Mononuclear cell (primary cell): ENCODE measurements at regions not wholly inside any gene's neighbourhood (a gene's known extent, or its start where the extent isn't known, plus 50 kb on each side); places are given as distances from the start of the nearest gene placed in this dataset.

ENCODE experiments used
- H3K27me3 ChIP-seq: 2 replicates; pipeline ENCODE4 v1.6.0; 2011; ENCODE audit warnings: low read length, control low read depth; ENCODE audit not compliant: insufficient read depth
- H3K4me1 ChIP-seq: 2 replicates; pipeline ENCODE4 v1.5.1; 2011; ENCODE audit warnings: mild to moderate bottlenecking, low read length, control low read depth; ENCODE audit not compliant: insufficient read depth
- H3K4me3 ChIP-seq: 2 replicates; pipeline ENCODE4 v1.5.1; 2011; ENCODE audit warnings: mild to moderate bottlenecking, low read length, moderate library complexity
- H3K9me3 ChIP-seq: 2 replicates; pipeline ENCODE4 v1.5.1; 2011; ENCODE audit warnings: low read depth, mild to moderate bottlenecking, control low read depth, low read length

DNA sequence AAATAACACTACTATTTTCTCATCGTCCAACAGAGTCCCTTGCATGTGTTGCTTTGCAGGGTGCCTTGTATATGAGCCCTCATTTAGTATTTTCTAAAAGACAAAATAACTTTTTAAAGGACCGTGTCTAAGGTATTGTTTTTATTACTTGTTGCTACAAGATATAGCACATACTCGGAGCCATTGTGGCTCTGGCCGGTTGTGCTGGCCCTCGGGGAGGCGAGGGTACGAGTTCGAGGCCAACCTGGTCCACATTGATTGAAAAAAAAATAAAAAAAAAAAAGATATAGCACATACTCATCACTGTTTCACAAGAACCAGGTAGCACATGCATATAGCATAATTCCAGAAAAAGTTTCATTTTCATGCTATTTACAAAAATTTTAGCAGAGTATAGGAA is 869.2 kb downstream of the MRPL39 start:
- no peaks in the 10 kb centered on the region for H3K9me3 ChIP-seq
- H3K27me3 ChIP-seq = no peaks in the 10 kb centered on the region
- H3K4me3 ChIP-seq = no peak overlapping the region
- no peaks in the 10 kb centered on the region for H3K4me1 ChIP-seq

- no peak overlapping the region for H3K4me3 ChIP-seq
These were observed 869.9 kb downstream of the MRPL39 start for GRCh38 chr21:24737296-24737850.

DNA sequence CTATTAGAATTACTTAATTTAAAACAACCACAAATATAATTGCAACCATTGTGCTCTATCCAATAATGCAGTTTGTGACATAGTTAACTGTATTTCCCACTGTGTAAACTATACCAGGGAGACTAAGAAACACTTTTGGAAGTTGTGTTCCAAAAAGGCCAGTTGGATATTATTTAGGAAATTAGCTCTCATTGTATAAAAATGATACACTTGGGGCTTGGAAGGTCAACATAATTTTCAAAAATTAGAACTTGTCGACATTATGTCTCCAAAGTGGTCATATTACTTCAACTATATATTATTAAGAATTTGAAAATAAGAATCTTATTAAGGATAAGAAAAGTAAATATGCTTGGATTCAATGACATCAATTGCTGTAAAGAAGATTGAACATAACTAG is 876.6 kb downstream of the MRPL39 start:
- no peak overlapping the region for H3K4me3 ChIP-seq
- no peaks in the 10 kb centered on the region for H3K4me1 ChIP-seq
- no peaks in the 10 kb centered on the region for H3K27me3 ChIP-seq
- no peaks in the 10 kb centered on the region for H3K9me3 ChIP-seq

More at GRCh38 chr21:24737296-24737850, 869.9 kb downstream of the MRPL39 start:
- no peaks in the 10 kb centered on the region for H3K4me1 ChIP-seq
- H3K9me3 ChIP-seq = no peaks in the 10 kb centered on the region
- no peaks in the 10 kb centered on the region for H3K27me3 ChIP-seq

DNA sequence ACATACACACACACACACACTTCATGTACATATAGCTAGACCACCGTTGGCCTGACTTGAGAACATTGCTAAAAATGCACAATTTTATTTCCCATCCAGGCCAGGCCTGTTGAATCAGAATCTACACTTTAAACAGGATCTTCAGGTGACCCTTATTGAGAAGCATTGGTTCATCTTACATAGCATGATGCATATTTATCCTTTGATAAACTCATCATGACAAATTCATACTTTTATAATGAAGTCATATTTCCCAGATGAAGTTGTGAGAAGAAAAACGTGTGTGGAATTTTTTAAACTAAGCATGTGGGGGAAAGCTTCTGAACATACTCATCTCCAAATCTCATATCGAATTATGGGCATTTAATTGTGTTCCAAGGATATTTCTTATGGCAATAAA is 877.7 kb downstream of the MRPL39 start:
- no peaks in the 10 kb centered on the region for H3K27me3 ChIP-seq
- H3K4me3 ChIP-seq = no peak overlapping the region

GRCh38 chr21:24727803-24728440 is 879.4 kb downstream of the MRPL39 start:
- Histone ChIP-seq H3K27me3 (no peaks in the 10 kb centered on the region), H3K4me1 (no peaks in the 10 kb centered on the region), H3K4me3 (no peak overlapping the region), H3K9me3 (no peaks in the 10 kb centered on the region)

More for the DNA sequence above, 877.7 kb downstream of the MRPL39 start:
- Histone ChIP-seq H3K9me3 (no peaks in the 10 kb centered on the region), H3K4me1 (no peaks in the 10 kb centered on the region)

GRCh38 chr21:24716281-24716918 is 890.9 kb downstream of the MRPL39 start:
- Histone ChIP-seq H3K9me3 (peaks cover 4% of the 10 kb centered on the region), H3K27me3 (no peaks in the 10 kb centered on the region), H3K4me3 (no peak overlapping the region), H3K4me1 (no peaks in the 10 kb centered on the region)

DNA sequence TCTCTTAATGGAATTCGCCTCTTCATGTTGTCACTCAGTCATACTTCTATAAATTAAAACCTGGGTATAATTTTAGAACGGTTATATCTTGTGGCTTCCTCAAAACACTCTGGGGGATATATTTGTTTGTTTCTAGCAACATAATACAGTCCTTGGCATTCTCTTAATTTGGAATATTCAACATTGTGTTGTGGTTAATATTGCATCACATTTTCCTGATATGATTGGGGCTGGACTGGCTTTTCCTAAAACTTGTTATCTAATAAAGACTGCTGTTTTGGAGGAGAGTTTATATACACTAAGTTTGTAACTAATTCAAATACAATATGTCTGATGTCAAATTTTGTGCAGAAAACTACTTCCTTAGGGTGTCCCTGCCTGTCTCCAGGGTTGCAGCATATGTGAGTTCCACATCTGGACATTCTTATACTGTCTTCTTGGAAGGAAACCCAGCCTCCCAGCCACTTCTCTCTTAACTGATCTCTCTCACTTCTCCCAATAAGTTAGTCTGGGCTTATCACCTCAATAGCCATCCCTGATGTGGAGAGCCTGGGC is 892.6 kb downstream of the MRPL39 start:
- Histone ChIP-seq H3K4me3 (no peak overlapping the region), H3K27me3 (no peaks in the 10 kb centered on the region), H3K9me3 (peaks cover 4% of the 10 kb centered on the region), H3K4me1 (no peaks in the 10 kb centered on the region)

DNA sequence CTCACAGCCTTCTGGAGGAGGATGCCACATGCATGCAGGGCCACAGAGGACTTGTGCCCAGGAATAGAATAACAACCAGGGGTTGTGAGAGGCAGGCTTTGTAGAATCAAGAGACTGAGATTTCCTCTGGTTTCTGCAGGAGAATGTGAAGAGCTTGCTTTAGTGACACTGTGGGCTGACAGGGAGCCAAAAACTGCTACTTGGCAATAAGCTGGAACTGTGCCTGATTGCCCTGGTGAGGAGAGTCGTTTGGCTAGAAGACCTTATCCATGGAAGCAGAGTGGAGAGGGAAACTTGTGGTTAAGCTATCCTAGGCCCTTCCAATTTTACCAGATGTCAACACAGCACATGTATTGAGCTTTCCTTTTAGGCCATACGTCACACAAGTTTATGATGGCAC is 902.1 kb downstream of the MRPL39 start:
- no peaks in the 10 kb centered on the region for H3K9me3 ChIP-seq
- no peaks in the 10 kb centered on the region for H3K27me3 ChIP-seq
- no peak overlapping the region for H3K4me3 ChIP-seq
- H3K4me1 ChIP-seq = no peaks in the 10 kb centered on the region

- H3K27me3 ChIP-seq = no peaks in the 10 kb centered on the region
- H3K4me1 ChIP-seq = no peaks in the 10 kb centered on the region
- no peaks in the 10 kb centered on the region for H3K9me3 ChIP-seq
- no peak overlapping the region for H3K4me3 ChIP-seq
These were observed 913.5 kb downstream of the MRPL39 start for GRCh38 chr21:24693779-24694178.

DNA sequence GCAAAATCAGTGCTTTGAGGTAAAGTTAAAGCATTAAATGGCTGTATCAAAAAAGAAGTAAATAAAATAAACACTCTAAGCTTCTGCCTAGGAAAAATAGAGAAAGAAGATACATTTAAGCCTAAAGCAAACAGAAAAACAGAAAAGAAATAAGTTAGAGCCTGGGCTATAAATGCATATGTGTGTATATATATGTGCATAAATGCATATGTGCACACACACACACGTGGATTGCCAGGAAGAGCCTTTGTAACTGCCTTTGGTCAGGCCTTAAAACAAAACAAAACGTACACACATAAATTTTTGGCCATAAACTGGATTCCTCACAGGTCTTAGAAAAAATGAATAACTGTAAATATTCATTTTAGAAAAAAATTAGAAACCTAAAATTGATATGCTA is 925.8 kb downstream of the MRPL39 start:
- H3K27me3 ChIP-seq = no peaks in the 10 kb centered on the region
- no peak overlapping the region for H3K4me3 ChIP-seq
- peaks cover 3% of the 10 kb centered on the region for H3K9me3 ChIP-seq
- no peaks in the 10 kb centered on the region for H3K4me1 ChIP-seq

- Histone ChIP-seq H3K9me3 (no peaks in the 10 kb centered on the region), H3K4me1 (no peaks in the 10 kb centered on the region), H3K27me3 (no peaks in the 10 kb centered on the region), H3K4me3 (no peak overlapping the region)
These were observed 935.4 kb downstream of the MRPL39 start for GRCh38 chr21:24671901-24672300.

GRCh38 chr21:24658926-24659325 is 948.4 kb downstream of the MRPL39 start:
- H3K4me3 ChIP-seq = no peak overlapping the region
- no peaks in the 10 kb centered on the region for H3K4me1 ChIP-seq
- no peaks in the 10 kb centered on the region for H3K9me3 ChIP-seq
- no peaks in the 10 kb centered on the region for H3K27me3 ChIP-seq

GRCh38 chr21:24658026-24658425 is 949.3 kb downstream of the MRPL39 start:
- Histone ChIP-seq H3K4me3 (no peak overlapping the region), H3K9me3 (no peaks in the 10 kb centered on the region), H3K27me3 (no peaks in the 10 kb centered on the region), H3K4me1 (no peaks in the 10 kb centered on the region)

DNA sequence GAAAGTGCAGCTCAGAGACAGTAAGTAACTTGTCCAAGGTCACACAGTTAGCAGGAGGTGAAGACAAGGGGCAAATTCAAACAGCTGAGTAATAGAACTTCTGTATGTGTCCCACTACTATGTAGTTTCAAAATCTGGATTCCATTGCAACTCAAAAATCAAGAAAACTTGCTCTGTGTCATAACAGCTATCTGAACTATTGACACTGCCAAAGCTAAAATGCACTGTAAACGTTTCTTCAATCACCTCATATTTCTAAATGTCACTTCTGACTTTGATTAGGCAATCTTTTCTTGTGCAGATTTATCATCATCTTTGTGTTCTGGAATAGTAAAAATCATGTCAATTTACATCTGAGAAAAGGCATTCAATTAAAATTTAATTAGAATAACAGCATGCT is 957.6 kb downstream of the MRPL39 start:
- Histone ChIP-seq H3K4me1 (no peaks in the 10 kb centered on the region), H3K4me3 (no peak overlapping the region)

DNA sequence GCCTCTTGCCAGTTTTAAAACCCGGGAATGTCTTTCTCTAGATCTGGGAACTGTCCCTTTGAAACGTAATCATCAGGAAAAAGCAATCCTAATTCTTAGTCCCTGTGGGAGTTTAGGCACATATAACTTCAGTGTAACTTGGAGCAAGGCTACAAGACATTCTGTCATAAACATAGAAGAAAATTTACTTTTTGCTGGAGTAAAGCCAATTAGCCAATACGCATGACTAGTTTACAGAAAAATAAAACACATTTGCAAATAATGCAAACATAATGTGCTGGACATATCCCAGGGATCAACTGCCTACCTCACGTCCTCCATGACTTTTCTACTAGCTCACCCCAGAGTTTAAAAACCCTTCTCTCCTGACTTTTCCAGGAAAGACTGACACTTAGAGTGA is 970.6 kb downstream of the MRPL39 start:
- Histone ChIP-seq H3K4me1 (no peaks in the 10 kb centered on the region), H3K4me3 (no peak overlapping the region), H3K9me3 (no peaks in the 10 kb centered on the region), H3K27me3 (no peaks in the 10 kb centered on the region)

More for the DNA sequence above, 957.6 kb downstream of the MRPL39 start:
- H3K27me3 ChIP-seq = no peaks in the 10 kb centered on the region
- no peaks in the 10 kb centered on the region for H3K9me3 ChIP-seq
